ENCODE measurements at regions not wholly inside any gene's neighbourhood (a gene's known extent, or its start where the extent isn't known, plus 50 kb on each side); places are given as distances from the start of the nearest gene placed in this dataset.

- DNase-seq, result no peak
- Histone ChIP-seq H3K4me1 (ENCODE audit: control insufficient read depth, insufficient read depth, low read length) (peaks cover 4% of the 10 kb centered on the region), H3K27ac (ENCODE audit: low read length) (no peak overlapping the region), H3K36me3 (ENCODE audit: control insufficient read depth, insufficient read depth, low read length) (no peaks in the 10 kb centered on the region), H3K4me3 (ENCODE audit: low read length) (no peak overlapping the region), H3K27me3 (ENCODE audit: control insufficient read depth, insufficient read depth, low read length) (no peaks in the 10 kb centered on the region), H3K9me3 (ENCODE audit: control insufficient read depth, low read depth, low read length) (no peaks in the 10 kb centered on the region)
- 85% methylated on average over 4 of the region's 5 CpGs for WGBS (ENCODE audit: insufficient coverage, low lambda C conversion rate)
Measured at GRCh38 chr6:1088492-1089001, 223.4 kb upstream of the FOXQ1 start.

GRCh38 chr6:1087154-1087843 is 224.6 kb upstream of the FOXQ1 start:
- H3K4me1 ChIP-seq (ENCODE audit: control insufficient read depth, insufficient read depth, low read length), result peaks cover 4% of the 10 kb centered on the region
- no peaks in the 10 kb centered on the region for H3K9me3 ChIP-seq (ENCODE audit: control insufficient read depth, low read depth, low read length)
- H3K4me3 ChIP-seq (ENCODE audit: low read length), result no peak overlapping the region
- 70% methylated on average over 2 of the region's 11 CpGs for WGBS (ENCODE audit: insufficient coverage, low lambda C conversion rate)
- no peak overlapping the region for H3K27ac ChIP-seq (ENCODE audit: low read length)
- H3K27me3 ChIP-seq (ENCODE audit: control insufficient read depth, insufficient read depth, low read length), result no peaks in the 10 kb centered on the region
- no peak for DNase-seq
- H3K36me3 ChIP-seq (ENCODE audit: control insufficient read depth, insufficient read depth, low read length), result no peaks in the 10 kb centered on the region

GRCh38 chr6:1086446-1087153 is 225.3 kb upstream of the FOXQ1 start:
- no peaks in the 10 kb centered on the region for H3K36me3 ChIP-seq (ENCODE audit: control insufficient read depth, insufficient read depth, low read length)
- H3K9me3 ChIP-seq (ENCODE audit: control insufficient read depth, low read depth, low read length), result no peaks in the 10 kb centered on the region
- H3K4me3 ChIP-seq (ENCODE audit: low read length), result no peak overlapping the region
- no peaks in the 10 kb centered on the region for H3K27me3 ChIP-seq (ENCODE audit: control insufficient read depth, insufficient read depth, low read length)
- no peak for DNase-seq
- no peak overlapping the region for H3K27ac ChIP-seq (ENCODE audit: low read length)
- peaks cover 3% of the 10 kb centered on the region for H3K4me1 ChIP-seq (ENCODE audit: control insufficient read depth, insufficient read depth, low read length)
- WGBS (ENCODE audit: insufficient coverage, low lambda C conversion rate), result 50% methylated on average over 2 of the region's 10 CpGs

GRCh38 chr6:1082285-1082935 is 229.5 kb upstream of the FOXQ1 start:
- H3K36me3 ChIP-seq (ENCODE audit: control insufficient read depth, insufficient read depth, low read length), result no peaks in the 10 kb centered on the region
- H3K4me3 ChIP-seq (ENCODE audit: low read length), result no peak overlapping the region
- no peak overlapping the region for H3K27ac ChIP-seq (ENCODE audit: low read length)
- no peak for DNase-seq
- peaks cover 13% of the 10 kb centered on the region for H3K4me1 ChIP-seq (ENCODE audit: control insufficient read depth, insufficient read depth, low read length)
- H3K27me3 ChIP-seq (ENCODE audit: control insufficient read depth, insufficient read depth, low read length), result peaks cover 3% of the 10 kb centered on the region
- WGBS (ENCODE audit: insufficient coverage, low lambda C conversion rate), result 100% methylated on average over 1 of the region's 11 CpGs
- H3K9me3 ChIP-seq (ENCODE audit: control insufficient read depth, low read depth, low read length), result peaks cover 5% of the 10 kb centered on the region

GRCh38 chr6:1081551-1082284 is 230.2 kb upstream of the FOXQ1 start:
- Histone ChIP-seq H3K27ac (ENCODE audit: low read length) (no peak overlapping the region), H3K4me3 (ENCODE audit: low read length) (no peak overlapping the region), H3K9me3 (ENCODE audit: control insufficient read depth, low read depth, low read length) (peaks cover 5% of the 10 kb centered on the region), H3K27me3 (ENCODE audit: control insufficient read depth, insufficient read depth, low read length) (peaks cover 3% of the 10 kb centered on the region), H3K4me1 (ENCODE audit: control insufficient read depth, insufficient read depth, low read length) (peaks cover 18% of the 10 kb centered on the region), H3K36me3 (ENCODE audit: control insufficient read depth, insufficient read depth, low read length) (no peaks in the 10 kb centered on the region)
- no peak for DNase-seq
- 81% methylated on average over 5 of the region's 7 CpGs for WGBS (ENCODE audit: insufficient coverage, low lambda C conversion rate)

GRCh38 chr6:1080453-1081337 is 231.2 kb upstream of the FOXQ1 start:
- H3K27me3 ChIP-seq (ENCODE audit: control insufficient read depth, insufficient read depth, low read length), result peaks cover 3% of the 10 kb centered on the region
- no peaks in the 10 kb centered on the region for H3K36me3 ChIP-seq (ENCODE audit: control insufficient read depth, insufficient read depth, low read length)
- DNase-seq, result peak; percentile 58 to 83
- H3K9me3 ChIP-seq (ENCODE audit: control insufficient read depth, low read depth, low read length), result peaks cover 5% of the 10 kb centered on the region
- WGBS (ENCODE audit: insufficient coverage, low lambda C conversion rate), result 17% methylated on average over 1 of the region's 34 CpGs
- H3K4me1 ChIP-seq (ENCODE audit: control insufficient read depth, insufficient read depth, low read length), result peaks cover 22% of the 10 kb centered on the region
- no peak overlapping the region for H3K4me3 ChIP-seq (ENCODE audit: low read length)
- no peak overlapping the region for H3K27ac ChIP-seq (ENCODE audit: low read length)

- Histone ChIP-seq H3K36me3 (ENCODE audit: control insufficient read depth, insufficient read depth, low read length) (no peaks in the 10 kb centered on the region), H3K27me3 (ENCODE audit: control insufficient read depth, insufficient read depth, low read length) (peaks cover 3% of the 10 kb centered on the region), H3K4me3 (ENCODE audit: low read length) (no peak overlapping the region), H3K4me1 (ENCODE audit: control insufficient read depth, insufficient read depth, low read length) (peaks cover 22% of the 10 kb centered on the region), H3K27ac (ENCODE audit: low read length) (no peak overlapping the region), H3K9me3 (ENCODE audit: control insufficient read depth, low read depth, low read length) (peaks cover 5% of the 10 kb centered on the region)
- WGBS (ENCODE audit: insufficient coverage, low lambda C conversion rate), result 100% methylated on average over 1 of the region's 6 CpGs
- DNase-seq, result no peak
Measured at GRCh38 chr6:1079525-1079924, 232.4 kb upstream of the FOXQ1 start.

- peaks cover 3% of the 10 kb centered on the region for H3K27me3 ChIP-seq (ENCODE audit: control insufficient read depth, insufficient read depth, low read length)
- H3K27ac ChIP-seq (ENCODE audit: low read length), result no peak overlapping the region
- no CpG with 5 or more reads among the region's 22 CpGs for whole genome bisulfite sequencing (ENCODE audit: insufficient coverage, low lambda C conversion rate)
- H3K4me3 ChIP-seq (ENCODE audit: low read length), result no peak overlapping the region
- H3K9me3 ChIP-seq (ENCODE audit: control insufficient read depth, low read depth, low read length), result peaks cover 5% of the 10 kb centered on the region
- H3K36me3 ChIP-seq (ENCODE audit: control insufficient read depth, insufficient read depth, low read length), result no peaks in the 10 kb centered on the region
- H3K4me1 ChIP-seq (ENCODE audit: control insufficient read depth, insufficient read depth, low read length), result peaks cover 22% of the 10 kb centered on the region
- DNase-seq, result no peak
Measured at GRCh38 chr6:1077478-1078416, 234.2 kb upstream of the FOXQ1 start.
